Central memory CD4-positive, alpha-beta T cell (primary cell): ENCODE measurements at regions not wholly inside any gene's neighbourhood (a gene's known extent, or its start where the extent isn't known, plus 50 kb on each side); places are given as distances from the start of the nearest gene placed in this dataset.
"Not testable (repeated sequence)": the region's sequence is repeated elsewhere in the genome, so short reads cannot be mapped to it uniquely, and the experiment has no call there.

Experiments
- DNase-seq: peaks from one replicate; pipeline ENCODE4 v3.0.0; 2022

GRCh38 chr5:18270635-18271338 lies 636.5 kb downstream of the TAF11L14 start:
- no peak for DNase-seq

DNA sequence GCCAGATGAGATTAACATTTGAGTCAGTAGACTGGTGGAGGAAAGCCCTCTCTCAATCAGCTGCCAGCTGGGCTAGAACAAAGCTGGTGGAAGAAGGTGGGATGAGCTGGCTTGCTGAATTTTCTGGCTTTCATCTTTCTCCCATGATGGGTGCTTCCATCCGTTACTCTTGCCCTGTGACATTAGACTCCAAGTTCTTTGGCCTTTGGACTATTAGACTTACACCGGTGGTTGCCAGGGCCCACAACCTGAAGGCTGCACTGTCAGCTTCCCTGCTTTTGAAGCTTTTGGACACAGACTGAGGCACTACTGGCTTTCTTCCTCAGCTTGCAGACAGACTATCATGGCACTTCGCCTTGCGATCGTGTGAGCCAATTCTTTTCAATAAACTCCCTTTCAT lies 642.7 kb downstream of the TAF11L14 start:
- no peak for DNase-seq

GRCh38 chr5:18281947-18282581 lies 647.8 kb downstream of the TAF11L14 start:
- no peak for DNase-seq

GRCh38 chr5:18285257-18285656 lies 651.0 kb downstream of the TAF11L14 start:
- DNase-seq: no peak

GRCh38 chr5:18292146-18292545 lies 657.9 kb downstream of the TAF11L14 start:
- no peak for DNase-seq

- not testable (repeated sequence) for DNase-seq
Observed at GRCh38 chr5:18295696-18296095, 661.4 kb downstream of the TAF11L14 start.

GRCh38 chr5:18299166-18299565 lies 664.9 kb downstream of the TAF11L14 start:
- DNase-seq: no peak

DNA sequence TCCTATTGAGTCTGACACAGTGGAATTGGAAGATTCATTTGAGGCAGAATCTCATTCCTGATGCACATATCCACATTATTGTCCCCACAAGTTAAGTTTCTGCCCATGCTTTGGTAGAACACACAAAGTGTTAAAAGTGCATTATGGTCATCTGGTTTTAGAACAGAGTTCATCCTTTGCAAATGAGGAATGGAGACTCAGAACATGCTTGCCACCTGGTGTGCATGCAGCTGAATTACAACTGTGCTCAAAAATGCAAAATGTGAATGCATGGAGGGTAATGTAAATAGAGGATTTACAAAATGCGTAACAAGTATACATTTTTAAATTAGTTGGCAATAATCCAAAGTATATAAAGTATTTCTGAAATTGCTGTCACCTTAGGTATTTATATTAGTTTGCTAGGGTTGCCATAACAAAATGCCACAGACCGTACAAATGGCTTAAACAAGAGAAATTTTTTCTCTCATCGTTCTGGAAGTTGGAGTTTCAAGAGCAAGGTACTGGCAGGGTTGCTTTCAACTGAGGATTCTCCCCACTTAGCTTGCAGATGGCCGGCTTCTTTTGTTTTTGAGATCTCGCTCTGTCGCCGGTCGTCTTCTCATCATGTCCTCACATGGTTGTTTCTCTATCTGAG lies 671.1 kb downstream of the TAF11L14 start:
- no peak for DNase-seq

DNA sequence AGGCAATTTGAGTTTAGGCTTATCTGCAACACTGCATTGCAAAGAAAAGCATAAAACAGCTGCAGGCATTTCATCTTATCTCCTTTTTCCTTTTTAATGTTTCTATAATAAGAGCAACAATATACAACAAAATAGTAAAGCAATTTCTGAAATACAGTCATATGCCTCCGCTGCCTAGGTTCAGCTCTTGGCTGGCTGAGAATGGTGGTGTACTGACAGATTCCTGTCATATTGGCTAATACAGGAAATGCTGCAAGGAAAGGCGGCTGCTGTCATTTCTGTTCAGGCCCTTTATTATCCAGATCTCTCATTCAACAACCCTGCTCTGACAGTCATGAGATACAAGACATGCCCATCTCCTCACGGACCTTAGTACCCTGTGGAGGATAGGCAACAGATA lies 677.0 kb downstream of the TAF11L14 start:
- DNase-seq: no peak

DNA sequence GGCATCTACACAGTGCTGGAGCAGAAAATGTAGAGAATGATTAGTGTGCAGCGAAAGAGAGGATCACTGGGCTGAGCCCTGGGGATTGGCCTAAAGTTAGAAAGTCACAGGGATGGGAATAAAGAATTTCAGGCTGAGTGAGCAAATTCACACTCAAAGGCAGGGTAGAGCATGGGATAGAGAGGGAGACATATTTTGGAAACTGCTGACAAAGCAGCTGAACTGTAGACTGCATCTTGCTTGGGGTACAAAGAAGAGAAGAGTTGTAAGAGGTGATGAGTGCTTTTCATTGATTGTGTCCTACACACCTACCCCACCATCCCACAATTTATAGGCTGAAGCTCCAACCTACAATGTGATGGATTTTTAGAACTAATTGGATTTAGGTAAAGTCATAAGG lies 677.8 kb downstream of the TAF11L14 start:
- no peak for DNase-seq

GRCh38 chr5:18314192-18314778 lies 680.0 kb downstream of the TAF11L14 start:
- no peak for DNase-seq

DNA sequence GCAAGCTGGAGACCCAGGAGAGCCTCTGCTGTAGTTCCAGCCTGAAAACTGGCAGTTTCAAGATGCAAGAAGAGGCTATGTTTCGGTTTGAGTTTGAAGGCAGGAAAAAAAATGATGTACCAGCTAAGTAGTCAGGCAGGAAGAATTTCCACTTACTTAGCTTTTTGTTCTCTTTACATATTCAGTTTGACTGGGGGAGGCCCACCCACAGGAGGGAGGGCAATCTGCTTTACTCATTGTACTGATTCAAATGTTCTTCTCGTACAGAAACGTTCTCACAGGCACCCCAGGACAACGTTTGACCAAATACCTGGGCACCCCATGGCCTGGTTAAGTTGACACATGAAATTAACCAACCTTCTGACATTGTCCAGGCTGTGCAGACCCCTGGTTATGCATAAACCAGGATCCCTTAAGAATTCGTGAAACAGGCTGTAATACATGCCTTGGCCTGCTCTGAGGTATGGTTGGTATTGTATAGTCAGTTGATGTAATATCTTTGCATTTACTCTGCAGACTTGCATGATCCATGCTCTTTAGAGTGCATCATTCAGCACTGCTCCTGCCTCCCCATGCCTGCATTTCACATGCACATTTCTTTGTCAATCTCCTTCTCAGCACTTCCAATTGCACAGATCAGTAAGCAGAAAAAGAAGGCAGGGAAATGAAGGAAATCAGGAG lies 687.1 kb downstream of the TAF11L14 start:
- DNase-seq: no peak

- no peak for DNase-seq
Observed at GRCh38 chr5:18323891-18324290, 689.6 kb downstream of the TAF11L14 start.

- DNase-seq: no peak
Observed at GRCh38 chr5:18325431-18325830, 691.2 kb downstream of the TAF11L14 start.

- DNase-seq: no peak
Observed at GRCh38 chr5:18329328-18329727, 695.1 kb downstream of the TAF11L14 start.

- no peak for DNase-seq
Observed at GRCh38 chr5:18333841-18334240, 699.6 kb downstream of the TAF11L14 start.

DNA sequence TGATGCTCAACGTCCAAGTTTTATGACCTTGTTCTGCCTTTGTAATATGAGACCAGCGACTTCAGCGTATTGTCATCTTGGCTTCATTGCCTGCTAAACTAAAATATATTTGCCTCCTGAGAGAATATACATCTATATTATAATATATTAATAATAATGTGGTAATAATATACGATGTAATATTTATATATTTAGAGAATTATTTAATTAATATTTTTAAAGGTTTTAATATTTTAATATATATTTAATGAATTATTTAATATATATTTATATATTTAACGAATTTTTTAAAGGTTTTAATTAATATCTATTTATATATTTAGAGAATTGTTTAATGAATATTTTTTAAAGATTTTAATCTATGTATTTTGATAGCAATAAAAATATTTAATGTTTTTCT lies 700.7 kb downstream of the TAF11L14 start:
- DNase-seq: no peak

- DNase-seq: no peak
Observed at GRCh38 chr5:18354828-18355227, 720.6 kb downstream of the TAF11L14 start.

- DNase-seq: no peak
Observed at GRCh38 chr5:18357486-18357885, 723.2 kb downstream of the TAF11L14 start.

GRCh38 chr5:18366234-18366633 lies 732.0 kb downstream of the TAF11L14 start:
- no peak for DNase-seq

DNA sequence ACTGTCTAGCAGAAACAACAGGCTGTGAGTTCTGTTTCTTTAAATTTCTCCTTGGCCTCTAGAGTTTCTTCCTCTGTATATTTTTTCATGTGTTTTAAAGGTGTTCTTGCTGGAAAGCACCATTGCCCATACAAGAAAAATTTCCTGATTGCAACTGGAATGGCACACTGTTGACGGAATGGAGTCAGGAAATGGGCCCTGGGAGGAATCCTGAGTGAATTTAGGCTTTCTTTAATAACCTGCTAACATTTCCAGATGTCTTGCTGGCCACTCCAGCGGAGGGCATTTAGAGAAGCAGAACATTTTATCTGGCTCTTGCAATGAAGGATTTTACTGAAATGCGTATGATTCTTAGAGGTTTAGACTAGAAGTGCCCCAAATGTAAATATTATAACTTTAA lies 736.3 kb downstream of the TAF11L14 start:
- no peak for DNase-seq

DNA sequence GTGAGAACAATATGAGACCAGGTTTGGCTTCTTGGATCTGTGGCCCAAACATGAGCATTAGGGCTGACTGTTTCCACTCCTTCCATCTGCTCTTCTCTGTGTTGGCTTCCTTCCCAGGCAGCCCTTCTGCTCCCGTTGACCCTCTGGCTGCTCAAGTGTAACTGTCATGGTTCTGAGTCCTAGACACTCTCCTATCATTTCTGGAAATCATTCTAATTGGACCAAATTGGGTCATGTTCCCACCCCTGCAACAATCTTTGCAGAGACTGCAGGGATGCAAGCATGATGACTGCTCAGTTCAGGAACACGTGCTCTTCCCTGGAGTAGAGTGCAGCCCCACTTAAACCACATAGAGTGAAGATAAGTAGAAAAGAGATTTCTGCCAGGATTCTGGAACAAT lies 741.4 kb downstream of the TAF11L14 start:
- no peak for DNase-seq

GRCh38 chr5:18378066-18378465 lies 743.8 kb downstream of the TAF11L14 start:
- no peak for DNase-seq
